GM18868 (cell line): ENCODE measurements at regions not wholly inside any gene's neighbourhood (a gene's known extent, or its start where the extent isn't known, plus 50 kb on each side); places are given as distances from the start of the nearest gene placed in this dataset.

Source experiments
- ATAC-seq: cut with Tn5 transposase; IDR thresholded peaks from one replicate; pipeline ENCODE4 v1.9.1; 2021; ENCODE audit warnings: mild to moderate bottlenecking, moderate library complexity; ENCODE audit not compliant: unreplicated experiment

DNA sequence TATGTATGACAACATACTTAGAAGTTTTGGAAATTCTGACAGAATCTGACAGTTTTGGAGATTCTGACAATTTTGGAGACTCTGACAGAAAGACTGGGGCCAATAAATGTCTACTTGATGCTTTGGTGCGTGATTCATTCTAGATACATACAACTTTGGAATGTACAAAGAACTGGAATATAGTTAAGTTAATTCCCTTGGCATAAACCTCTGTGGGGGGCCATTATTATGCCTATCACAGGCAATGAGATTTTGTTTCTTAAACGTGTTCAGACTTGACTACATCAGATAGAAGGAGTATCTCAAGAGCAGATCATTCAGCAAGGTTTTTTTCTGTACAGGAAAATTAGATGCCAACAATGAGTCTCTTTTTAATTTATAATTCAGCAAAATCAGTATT is 617.6 kb upstream of the ZNF717 start:
- no peak for ATAC-seq

DNA sequence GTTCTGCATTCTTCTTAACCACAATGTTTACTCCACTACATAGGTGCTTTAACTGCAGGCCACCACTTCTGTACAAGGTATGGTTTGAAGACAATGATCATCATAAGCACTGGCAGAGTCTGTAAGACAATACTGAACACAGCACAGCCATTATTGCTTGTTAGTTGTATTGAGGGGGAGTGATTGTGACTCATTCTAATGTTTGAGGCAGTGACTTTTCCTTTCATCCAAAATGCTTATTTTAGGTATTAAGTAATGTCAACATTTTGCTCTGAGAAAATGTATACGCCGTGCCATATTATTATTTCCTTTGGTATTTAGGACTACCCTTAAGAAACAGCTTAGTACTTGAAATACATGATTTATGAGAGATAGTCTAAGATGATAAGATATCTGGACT is 618.2 kb upstream of the ZNF717 start:
- ATAC-seq, result no peak

DNA sequence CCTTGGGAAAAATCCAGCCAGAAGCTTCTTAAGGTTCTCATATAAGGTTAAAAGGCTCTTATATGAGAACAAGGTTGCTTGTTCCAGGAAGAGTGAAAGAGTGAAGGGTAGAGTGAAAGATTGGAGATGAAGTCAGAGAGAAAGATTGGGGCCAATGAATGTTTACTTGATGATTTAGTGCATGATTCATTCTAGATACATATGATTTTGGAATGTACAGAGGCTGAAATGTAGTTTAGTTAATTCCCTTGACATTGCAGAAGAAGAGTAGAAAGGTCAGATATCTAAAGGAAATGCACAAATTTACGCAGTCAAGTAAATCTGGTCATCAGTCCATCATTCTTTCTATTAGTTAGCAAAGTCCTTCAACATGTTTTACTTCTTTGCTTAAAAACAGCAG is 619.8 kb upstream of the ZNF717 start:
- ATAC-seq, result no peak

DNA sequence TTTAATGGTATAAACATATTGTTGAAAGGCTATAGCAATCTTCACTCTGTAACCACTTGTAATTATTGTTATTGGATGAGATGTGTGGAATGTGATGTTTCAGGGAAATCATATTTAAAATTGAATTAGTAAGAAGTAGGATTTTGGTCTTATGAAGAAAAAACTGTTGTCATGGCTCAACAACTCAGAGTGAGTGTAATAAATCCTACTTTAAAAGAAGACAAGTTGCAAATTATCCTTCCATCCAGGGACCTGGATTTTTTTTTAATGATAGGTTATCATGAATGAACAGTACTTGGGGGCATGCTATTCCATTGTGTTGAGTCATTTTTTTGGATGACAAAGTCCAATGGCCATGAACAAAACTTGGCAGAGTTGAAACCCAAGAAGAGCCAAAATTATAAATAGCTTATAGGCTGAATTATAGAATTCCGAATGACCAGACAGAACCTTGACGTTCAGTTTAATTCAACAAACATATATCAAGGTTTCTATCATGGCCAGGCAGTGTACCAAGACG is 625.5 kb upstream of the ZNF717 start:
- ATAC-seq, result no peak

DNA sequence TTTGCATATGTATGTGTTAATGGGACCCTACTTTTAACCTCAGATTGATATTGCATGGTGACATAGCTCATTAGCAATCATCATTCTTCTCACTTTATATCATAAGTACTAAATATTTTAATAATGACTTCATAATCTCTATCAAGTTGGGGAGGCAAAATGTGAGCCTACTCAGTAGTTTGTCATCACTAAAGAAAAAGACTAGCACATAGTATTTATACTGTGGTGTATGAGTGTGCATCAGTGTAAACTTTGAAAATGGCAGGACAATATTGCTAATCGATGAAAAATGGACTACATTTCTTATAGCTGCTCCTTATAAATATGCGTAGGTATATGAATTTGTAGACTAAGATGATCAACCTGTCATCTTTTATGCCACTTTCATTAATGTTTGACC is 624.5 kb upstream of the ROBO2 start:
- ATAC-seq, result no peak

DNA sequence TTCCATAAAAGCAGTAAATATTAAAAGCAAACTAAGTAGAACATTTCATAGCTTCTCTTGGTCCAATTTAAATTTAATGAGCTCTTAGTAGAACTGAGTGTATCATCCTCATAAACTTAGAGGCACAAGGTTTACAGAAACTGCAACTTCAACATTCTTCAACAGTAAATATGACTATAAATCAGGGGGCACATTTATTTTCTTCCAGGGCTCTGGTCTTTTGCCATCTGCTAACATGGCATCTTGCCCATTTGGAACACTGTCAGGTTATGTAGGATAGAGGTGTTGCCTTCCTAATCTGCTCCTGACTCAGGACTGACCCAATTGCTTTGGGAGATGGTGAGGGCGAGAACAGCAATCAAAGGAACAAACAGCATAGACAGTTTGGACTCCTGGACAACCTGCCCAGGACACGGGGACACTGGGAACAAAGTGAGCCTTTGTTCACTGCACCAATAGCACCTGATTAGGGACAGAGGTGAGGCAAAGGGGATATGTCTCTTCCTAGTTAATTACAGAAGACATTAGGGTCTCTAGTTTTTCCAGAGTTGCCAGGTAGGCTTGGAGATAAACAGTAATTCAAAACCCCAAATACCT is 610.2 kb upstream of the ROBO2 start:
- no peak for ATAC-seq

DNA sequence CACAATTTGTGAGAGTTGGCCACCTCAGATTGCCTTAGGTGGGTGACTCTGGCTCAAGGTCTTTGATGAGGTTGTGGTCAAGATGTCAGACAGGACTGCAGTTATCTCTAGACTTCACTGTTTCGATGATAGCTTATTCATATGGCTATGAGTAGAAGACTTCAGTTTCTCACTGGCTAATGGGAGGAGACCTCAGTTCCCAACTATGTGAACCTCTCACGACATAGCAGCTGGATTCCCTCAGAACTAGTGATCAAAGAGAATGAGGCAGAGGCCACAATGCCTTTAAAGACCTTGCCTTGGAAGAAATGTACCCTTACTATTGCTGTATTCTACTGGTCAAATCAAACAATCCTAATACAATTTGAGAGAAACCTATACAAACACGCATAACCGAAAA is 607.5 kb upstream of the ROBO2 start:
- no peak for ATAC-seq

DNA sequence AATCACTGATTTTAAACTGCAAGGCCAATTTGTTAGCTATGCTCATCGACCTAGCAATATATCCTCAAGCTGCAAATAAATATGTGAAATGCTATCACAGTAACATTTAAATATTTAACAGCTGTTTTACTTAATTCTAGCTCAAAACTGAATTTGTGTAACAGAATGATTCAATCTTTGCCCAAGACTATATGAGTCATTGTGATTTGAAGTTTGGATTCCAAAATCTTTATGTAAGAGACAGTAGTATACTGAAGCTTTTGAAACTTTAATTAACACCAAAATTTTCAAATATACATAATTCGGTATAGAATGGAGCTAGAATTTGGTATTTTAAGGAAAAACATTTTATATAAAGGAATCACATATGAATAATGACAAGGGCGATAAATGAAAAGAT is 603.0 kb upstream of the ROBO2 start:
- no peak for ATAC-seq

DNA sequence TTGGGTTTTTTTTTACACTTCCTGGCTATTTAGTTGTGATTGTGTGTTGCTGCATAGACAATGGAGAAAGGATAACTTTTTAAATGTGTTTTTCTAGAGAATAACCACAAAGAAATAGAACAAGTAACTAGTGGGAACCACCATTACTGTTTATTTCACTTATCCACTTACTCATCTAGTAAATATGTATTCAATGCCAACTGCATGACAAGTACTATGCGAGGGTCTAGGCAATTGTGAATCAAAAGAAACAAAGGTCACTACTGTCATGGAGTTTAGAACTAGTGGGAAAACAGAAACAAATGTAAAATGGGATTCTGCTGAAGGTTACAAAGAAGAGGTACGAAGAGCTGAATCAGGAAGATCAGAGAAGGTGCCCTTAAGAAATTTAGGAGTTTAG is 600.9 kb upstream of the ROBO2 start:
- no peak for ATAC-seq

DNA sequence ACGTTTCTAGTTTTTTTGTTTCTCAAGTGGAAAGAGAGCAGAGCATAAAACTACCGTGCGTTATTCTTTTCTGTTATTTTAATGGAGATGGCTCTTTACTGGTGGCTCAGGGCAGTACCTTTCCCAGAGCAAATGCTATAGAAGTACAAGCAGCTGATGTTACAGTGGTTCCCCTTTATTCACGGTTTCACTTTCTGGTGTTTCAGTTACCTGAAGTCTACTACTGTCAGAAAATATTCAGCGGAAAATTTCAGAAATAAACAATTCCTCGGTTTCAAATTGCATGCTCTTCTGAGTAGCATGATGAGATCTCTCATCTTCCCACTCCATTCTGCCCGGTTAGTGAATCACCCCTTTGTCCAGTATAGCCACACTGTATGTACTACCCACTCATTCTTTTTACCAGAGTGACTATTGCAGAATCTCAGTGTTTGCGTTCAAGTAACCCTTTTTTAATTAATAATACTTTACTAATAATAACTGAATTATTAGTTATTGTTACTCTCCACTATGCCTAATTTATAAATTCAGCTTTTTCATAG is 597.5 kb upstream of the ROBO2 start:
- ATAC-seq, result no peak

DNA sequence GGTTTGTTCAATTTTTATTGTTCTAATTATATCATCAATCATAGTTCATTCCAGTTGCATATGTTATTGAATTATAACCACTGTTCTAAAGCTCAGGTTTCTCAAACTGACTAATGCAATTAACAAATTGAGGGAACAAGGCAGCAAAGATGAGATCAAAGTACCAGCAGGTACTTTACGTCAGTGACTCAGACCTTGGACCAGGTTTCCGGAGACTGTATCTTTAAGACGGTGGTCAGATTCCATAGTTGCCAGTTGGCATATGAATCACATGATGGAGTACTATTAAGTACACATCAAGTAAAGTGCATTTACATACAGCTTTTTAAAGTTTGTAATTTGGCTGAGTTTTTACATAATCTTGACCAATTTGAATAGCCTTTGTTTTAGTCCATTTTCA is 583.6 kb upstream of the ROBO2 start:
- ATAC-seq, result no peak

DNA sequence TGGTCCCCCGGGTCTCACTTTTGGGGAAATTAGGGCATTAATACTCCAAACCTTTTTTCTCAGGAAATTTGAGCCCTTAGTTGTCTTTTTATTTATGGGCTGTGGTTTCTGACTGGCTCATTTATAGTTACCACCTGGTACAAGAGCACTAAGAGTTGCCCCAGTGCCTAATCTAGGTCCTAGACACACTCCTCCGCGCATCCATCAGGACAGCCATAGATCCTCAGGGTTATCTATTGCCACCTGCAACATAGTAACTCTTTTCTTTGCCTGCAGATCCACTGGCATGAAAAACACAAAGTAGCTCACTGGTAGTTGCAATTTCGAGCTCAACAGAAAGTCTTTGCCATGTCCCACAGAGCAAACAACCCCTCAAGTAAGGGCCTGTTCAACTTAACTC is 576.4 kb upstream of the ROBO2 start:
- no peak for ATAC-seq

DNA sequence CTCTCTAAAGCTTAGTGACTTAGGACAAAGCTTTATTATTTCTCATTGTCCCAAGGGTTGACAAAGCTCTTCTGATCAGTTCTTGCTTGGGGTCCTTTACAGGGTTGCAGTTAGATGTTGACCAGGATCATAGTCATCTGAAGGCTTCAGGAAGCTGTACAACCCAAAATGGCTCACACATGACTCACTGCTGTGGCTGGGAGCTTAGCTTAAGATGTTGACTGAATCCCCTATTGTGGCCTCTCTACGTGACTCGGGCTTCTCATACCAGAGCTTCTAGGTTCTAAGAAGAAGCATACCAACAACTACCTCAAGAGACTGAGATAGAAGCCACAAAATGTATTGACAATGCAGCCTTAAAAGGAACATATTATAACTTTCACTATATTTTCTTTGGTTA is 569.6 kb upstream of the ROBO2 start:
- no peak for ATAC-seq

DNA sequence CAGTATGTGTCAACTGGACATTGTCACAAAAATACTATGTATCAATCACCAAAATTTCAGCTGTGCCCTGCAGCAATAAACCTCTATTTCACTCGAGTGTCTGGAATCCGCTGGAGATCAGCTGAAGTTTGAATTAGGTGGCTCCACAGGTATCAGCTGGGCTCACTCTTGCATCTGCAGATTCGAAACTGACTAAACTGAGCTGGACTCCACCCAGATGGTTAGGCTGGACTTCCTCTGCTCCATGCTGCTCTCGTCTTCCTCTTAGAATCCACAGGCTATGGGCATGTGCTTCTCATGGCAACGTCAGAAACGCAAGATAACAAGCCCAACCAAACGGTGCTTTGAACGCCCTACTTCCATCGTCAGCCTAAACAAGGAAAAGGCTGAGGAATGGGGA is 565.3 kb upstream of the ROBO2 start:
- no peak for ATAC-seq

DNA sequence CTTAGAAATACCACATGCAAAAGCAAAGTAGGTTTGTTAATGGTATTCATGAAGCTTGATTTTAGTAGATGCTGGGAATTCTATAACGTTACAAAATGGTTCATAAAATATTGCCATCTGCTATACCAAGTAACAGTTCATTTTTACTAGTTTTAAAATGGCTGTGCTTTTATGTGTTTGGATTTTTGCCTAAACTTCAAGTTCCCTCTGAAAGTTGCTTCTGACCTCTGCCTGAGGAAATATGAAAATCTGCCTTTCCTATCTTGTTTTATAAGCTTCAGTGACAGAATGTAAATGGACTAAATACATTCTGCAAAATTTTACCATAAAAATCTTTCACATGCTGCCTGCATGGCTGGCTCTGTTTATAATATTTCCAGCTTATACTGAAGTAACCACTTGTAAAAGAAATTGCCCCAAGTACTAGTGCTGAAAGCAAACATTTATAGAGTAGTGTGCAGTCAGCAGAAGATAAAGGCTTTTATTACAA is 560.7 kb upstream of the ROBO2 start:
- no peak for ATAC-seq

DNA sequence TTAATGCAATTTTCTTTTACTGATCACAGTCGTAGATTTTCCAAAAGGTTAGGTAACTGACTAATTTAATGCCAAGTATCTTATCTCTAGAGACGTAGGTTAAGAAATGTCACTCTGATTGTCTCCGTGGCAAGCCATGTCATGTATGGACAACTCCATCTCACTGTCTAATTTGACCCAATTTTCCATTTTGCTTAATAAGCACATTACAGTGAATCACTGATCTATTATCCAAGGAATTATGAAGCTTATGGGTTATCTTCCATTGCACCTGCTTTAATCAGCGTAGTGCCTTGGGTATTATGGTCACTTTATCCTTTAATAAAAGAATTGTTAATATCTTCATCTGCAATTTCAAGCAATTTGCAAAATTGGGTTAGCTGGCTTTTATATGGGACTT is 557.4 kb upstream of the ROBO2 start:
- ATAC-seq, result no peak

DNA sequence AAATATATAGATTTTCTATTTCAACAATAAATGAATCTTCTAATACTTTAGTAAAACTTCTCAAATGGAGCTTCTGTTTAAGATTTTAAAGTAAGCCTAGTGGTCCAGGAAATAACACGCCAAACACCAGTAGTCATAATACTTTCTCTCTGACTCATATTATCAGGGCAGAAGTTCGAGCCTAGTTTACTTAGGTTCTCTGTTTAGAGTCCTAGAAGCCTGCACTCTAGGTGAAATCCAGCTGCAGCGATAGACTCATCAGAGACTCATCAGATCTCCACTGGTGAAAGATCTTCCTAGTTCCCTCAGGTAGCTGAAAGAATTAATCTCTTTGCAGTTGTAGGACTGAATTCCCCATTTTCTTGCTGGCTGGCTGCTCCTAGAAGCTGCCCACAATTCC is 552.5 kb upstream of the ROBO2 start:
- no peak for ATAC-seq

DNA sequence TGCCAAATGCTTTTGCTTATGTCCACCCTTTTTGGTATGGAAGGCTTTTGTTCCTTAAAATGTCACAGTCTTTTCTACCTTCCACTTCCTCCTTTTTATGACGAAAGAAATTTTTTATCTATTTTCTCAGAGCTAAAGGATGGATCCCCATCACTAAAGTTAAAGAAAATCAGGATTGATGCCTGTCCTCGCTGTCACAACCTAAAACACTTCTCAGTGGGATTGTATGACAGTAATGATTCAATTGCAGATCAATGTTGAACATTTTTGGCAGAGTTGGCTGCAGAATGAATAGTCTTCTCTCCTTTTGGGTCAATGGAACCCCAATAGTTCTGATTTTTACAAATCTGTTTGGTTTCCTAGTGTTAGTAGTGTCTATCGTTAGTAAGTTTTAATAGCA is 549.8 kb upstream of the ROBO2 start:
- ATAC-seq, result no peak

DNA sequence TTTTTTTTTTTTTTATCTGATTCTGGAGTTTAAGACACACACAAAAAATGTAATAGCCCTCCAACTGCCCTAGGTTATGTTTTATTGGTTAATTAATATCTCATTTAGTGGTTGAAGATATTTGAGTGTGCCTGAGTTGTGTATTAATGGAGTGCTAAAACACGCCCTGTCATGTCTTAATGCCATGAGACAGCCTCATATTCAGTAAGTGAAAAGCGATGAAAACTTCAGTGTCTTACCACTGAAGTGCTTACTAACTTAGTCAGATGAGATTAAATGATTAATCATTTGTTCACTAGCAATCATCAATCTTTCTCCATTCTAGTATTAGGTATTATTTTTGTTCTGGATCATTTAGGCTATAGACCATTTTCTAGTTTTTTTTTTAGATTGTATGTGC is 544.7 kb upstream of the ROBO2 start:
- ATAC-seq, result no peak

DNA sequence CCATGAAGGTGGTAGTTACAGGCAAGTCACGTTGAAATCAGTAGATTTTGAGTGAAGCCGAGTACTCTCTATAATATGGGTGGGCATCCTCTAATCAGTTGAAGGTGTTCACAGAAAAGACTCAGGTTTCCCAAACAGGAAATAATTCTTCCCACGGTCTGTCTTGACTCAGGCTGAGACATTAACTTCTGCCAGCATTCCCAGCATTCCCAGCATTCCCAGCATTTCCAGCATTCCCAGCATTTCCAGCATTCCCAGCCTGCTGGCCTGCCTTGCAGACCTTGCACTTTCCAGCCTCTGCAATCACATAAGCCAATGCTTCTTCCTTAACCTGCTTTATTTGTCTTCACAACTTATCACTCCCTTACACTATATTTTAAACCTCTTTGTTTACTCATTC is 542.3 kb upstream of the ROBO2 start:
- ATAC-seq, result no peak

DNA sequence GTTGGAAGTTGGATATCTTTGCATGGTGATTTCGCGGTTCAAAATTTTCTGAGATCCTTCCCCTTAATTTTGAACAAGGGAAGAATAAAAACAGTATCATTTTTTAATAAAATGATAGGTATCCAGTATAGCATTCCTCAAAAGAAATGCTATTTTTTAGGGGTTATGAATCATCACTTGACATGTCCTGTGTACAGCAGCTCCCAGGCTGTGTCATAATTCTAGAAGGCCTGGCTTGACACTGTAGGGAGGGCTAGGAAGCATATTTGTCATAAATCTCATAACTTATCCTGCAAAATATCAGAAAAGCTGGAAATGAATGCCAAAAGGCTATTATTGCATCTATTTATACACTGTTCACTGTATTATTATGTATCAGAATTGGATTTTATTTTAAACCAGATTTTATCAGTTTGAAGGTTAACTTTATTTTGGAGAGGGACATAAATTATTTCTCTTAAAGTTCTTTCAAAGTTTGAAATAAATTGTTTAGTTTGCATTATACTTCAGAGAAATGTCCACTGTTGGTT is 539.1 kb upstream of the ROBO2 start:
- ATAC-seq, result no peak

DNA sequence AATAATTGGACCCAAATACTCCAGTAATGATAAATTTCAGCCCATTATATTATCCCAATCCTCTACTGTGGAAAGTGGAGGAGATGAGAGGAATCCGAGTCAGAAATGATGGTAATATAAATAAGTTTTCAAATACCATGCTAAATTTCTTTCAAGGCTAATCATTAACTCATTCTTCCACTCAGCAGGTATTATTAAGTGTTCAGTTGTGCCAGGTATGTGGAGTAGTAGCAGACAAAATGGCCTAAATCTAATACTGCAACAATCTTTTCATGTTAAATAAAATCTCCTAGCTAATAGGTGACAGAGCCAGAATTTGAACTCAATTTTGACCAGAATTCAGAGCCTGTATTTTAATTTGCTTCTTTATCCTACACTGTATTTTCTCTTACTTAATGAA is 538.6 kb upstream of the ROBO2 start:
- no peak for ATAC-seq

DNA sequence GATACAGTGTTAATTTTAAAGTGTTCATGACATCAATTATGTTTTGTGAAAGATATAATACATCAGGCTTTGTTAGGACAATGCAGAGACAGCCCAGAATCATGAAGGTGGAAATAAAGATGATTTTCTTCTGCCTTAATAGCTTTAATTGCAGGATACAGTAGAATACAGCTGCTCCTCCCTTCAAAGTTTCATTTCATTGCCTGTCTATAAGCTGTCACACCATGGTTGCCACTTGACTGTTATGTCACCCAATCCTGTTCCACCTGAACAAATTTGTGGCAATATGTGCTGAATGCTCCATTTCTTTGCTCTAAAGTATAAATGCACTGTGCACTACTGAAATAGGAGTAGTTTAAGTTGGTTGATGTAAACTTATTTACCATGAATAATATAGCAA is 537.8 kb upstream of the ROBO2 start:
- no peak for ATAC-seq
